ENCODE measurements at regions not wholly inside any gene's neighbourhood (a gene's known extent, or its start where the extent isn't known, plus 50 kb on each side); places are given as distances from the start of the nearest gene placed in this dataset.

GRCh38 chr13:58906329-58907007 is 1257.3 kb downstream of the DIAPH3 start:
- TF ChIP-seq CTCF (conservative IDR thresholded peaks at IDR 0.05; ENCODE audit: low read length) (no peak), EZH2phosphoT487 (IDR thresholded peaks at IDR 0.05; ENCODE audit: borderline replicate concordance) (no peak)
